HepG2 (cell line): ENCODE measurements at regions not wholly inside any gene's neighbourhood (a gene's known extent, or its start where the extent isn't known, plus 50 kb on each side); places are given as distances from the start of the nearest gene placed in this dataset.

Source experiments
- ATAC-seq: fragments of 200-7000 bp; cut with Tn5 transposase; 3 replicates; pipeline ENCODE4 v1.9.1; 2020; ENCODE audit warnings: mild to moderate bottlenecking, moderate library complexity
- BruUV-seq: library from RNA; stranded (reverse); fragments of 400-500 nt; replicated peaks from 2 replicates; lab custom pipeline; 2021; lab: Mats Ljungman, UMichigan
- CTCF ChIA-PET: fragments of 300-600 bp; formaldehyde crosslinking; extraction: SDS; loops from one replicate; lab custom pipeline; 2021; ENCODE audit warnings: low total read pairs, inconsistent platforms, low intra/inter-chr PET ratio; lab: Yijun Ruan, JAX
- POLR2A ChIA-PET: fragments of 350-600 bp; sonication (Branson Sonifier 250); formaldehyde crosslinking; loops from one replicate; lab custom pipeline; 2020; ENCODE audit warnings: antibody characterized with exemption, inconsistent platforms; lab: Yijun Ruan, JAX
- DNase-seq: peaks from one replicate; pipeline ENCODE4 v3.0.0-alpha.2; 2015; ENCODE audit warnings: low spot score
- FAIRE-seq: peaks from 3 replicates; lab custom pipeline; 2011; peaks lifted over from hg19 to GRCh38; lab: Jason Lieb, UNC
- H2AFZ ChIP-seq: one replicate; pipeline ENCODE4 v1.6.1; 2011; ENCODE audit warnings: low read length, inconsistent platforms
- H3K27ac ChIP-seq: fragments of 300-600 bp; 3 replicates; pipeline ENCODE4 v1.8.0; 2011; ENCODE audit warnings: mixed run types, mild to moderate bottlenecking, mixed read lengths, low read length, inconsistent platforms; ENCODE audit not compliant: insufficient read depth; ENCODE audit errors: extremely low read length
- H3K27me3 ChIP-seq, 2 experiments: fragments of 200-600 bp in 1 of 2; 2 replicates in 1 of 2; 3 replicates in 1 of 2; pipeline versions ENCODE4 v1.6.0 to v1.8.0; 2011; ENCODE audit warnings: low read length in 2 of 2, mild to moderate bottlenecking in 2 of 2, moderate library complexity in 2 of 2, inconsistent platforms in 1 of 2; ENCODE audit not compliant: insufficient read depth in 2 of 2, control insufficient read depth in 1 of 2
- H3K36me3 ChIP-seq, 2 experiments: fragments of 200-600 bp in 1 of 2; replicated peaks in 1 of 2; 2 replicates in 1 of 2; 3 replicates in 1 of 2; pipeline versions ENCODE4 v1.5.1 to v1.8.0; 2011; ENCODE audit warnings: low read length in 2 of 2, inconsistent platforms in 1 of 2; ENCODE audit not compliant: insufficient read depth in 2 of 2, control insufficient read depth in 1 of 2
- H3K4me1 ChIP-seq: 2 replicates; pipeline ENCODE4 v1.5.1; 2012; ENCODE audit warnings: low read length, inconsistent platforms; ENCODE audit not compliant: insufficient read depth
- H3K4me2 ChIP-seq: 2 replicates; pipeline ENCODE4 v1.6.0; 2011; ENCODE audit warnings: low read depth, low read length, inconsistent platforms
- H3K4me3 ChIP-seq, 3 experiments: fragments of 200-600 bp in 1 of 3; sonication (generic), shearing (Covaris generic) in 1 of 3; replicated peaks in 1 of 3; 2 replicates each; pipeline ENCODE4 v1.5.1; 2011 to 2016; ENCODE audit warnings: low read length in 3 of 3, inconsistent platforms in 2 of 3, low read depth in 2 of 3, mild to moderate bottlenecking in 2 of 3, control low read depth in 1 of 3, mixed read lengths in 1 of 3; ENCODE audit not compliant: insufficient read depth in 1 of 3
- H3K79me2 ChIP-seq: one replicate; pipeline ENCODE4 v1.6.1; 2011; ENCODE audit warnings: low read length, inconsistent platforms; ENCODE audit not compliant: insufficient read depth
- H3K9ac ChIP-seq: 2 replicates; pipeline ENCODE4 v1.6.0; 2011; ENCODE audit warnings: mild to moderate bottlenecking, low read depth, low read length, inconsistent platforms; ENCODE audit not compliant: insufficient read depth
- H3K9me3 ChIP-seq: 2 replicates; pipeline ENCODE4 v1.5.1; 2012; ENCODE audit warnings: mild to moderate bottlenecking, low read length
- H4K20me1 ChIP-seq: 2 replicates; pipeline ENCODE4 v1.6.0; 2011; ENCODE audit warnings: inconsistent platforms, mild to moderate bottlenecking, low read length, moderate library complexity; ENCODE audit not compliant: insufficient read depth
- KAT7 ChIP-seq: IDR thresholded peaks from 2 replicates; pipeline ENCODE4 v1.6.1; 2018; ENCODE audit warnings: borderline replicate concordance, missing compliant biosample characterization
- MXI1 ChIP-seq: IDR thresholded peaks from 3 replicates; pipeline ENCODE4 v1.6.1; 2012; ENCODE audit warnings: low read depth, low read length, inconsistent platforms, borderline replicate concordance
- NKX3-1 ChIP-seq: sonication (generic); formaldehyde crosslinking; IDR thresholded peaks from 2 replicates; pipeline ENCODE4 v1.5.0; 2020; ENCODE audit warnings: missing genetic modification reagents
- RAD51 ChIP-seq: fragments of 450-650 bp; IDR thresholded peaks from 2 replicates; pipeline ENCODE4 v1.6.1; 2016; ENCODE audit warnings: borderline replicate concordance
- TCF7 ChIP-seq: sonication (generic); IDR thresholded peaks from 2 replicates; pipeline ENCODE4 v1.6.1; 2016; ENCODE audit warnings: antibody characterized with exemption, low read depth
- ZBTB38 ChIP-seq: sonication (generic); formaldehyde crosslinking; IDR thresholded peaks from 2 replicates; pipeline ENCODE4 v1.5.1; 2020; ENCODE audit warnings: mild to moderate bottlenecking, missing genetic modification reagents
- ZNF326 ChIP-seq: sonication (generic); formaldehyde crosslinking; IDR thresholded peaks from 2 replicates; pipeline ENCODE4 v1.4.0; 2020; ENCODE audit warnings: missing genetic modification reagents, borderline replicate concordance
- ZNF446 ChIP-seq: sonication (generic); formaldehyde crosslinking; IDR thresholded peaks from 2 replicates; pipeline ENCODE4 v1.5.0; 2020; ENCODE audit warnings: mild to moderate bottlenecking, missing genetic modification reagents
- ZNF850 ChIP-seq: sonication (generic); formaldehyde crosslinking; conservative IDR thresholded peaks from 2 replicates; pipeline ENCODE4 v1.9.0; 2021; ENCODE audit warnings: mild to moderate bottlenecking, missing genetic modification reagents
- WGBS: methylation state at CpG from one replicate; pipeline ENCODE4 v1.1.6; 2017; ENCODE audit warnings: low lambda C conversion rate; 5-methylcytosine and 5-hydroxymethylcytosine counted together
- in situ Hi-C: cut with HindIII; loops from 2 replicates; pipeline ENCODE4 v1.10.0; 2017; ENCODE audit warnings: low pct_unique_long_range_greater_than_20kb; ENCODE audit not compliant: extremely low pct_ligation_motif_present
- intact Hi-C: fragments of 100-400 bp; cut with micrococcal nuclease; formaldehyde crosslinking; loops from one replicate; pipeline ENCODE4 v1.10.0; 2022; ENCODE audit not compliant: unreplicated experiment
- TF ChIP-seq, protein P1 (sequence below): sonication (generic); formaldehyde crosslinking; IDR thresholded peaks from 2 replicates; pipeline ENCODE4 v1.4.0; 2020; ENCODE audit warnings: mild to moderate bottlenecking, low read depth, missing genetic modification reagents
- TF ChIP-seq, protein P2 (sequence below): sonication (generic); formaldehyde crosslinking; IDR thresholded peaks from 2 replicates; pipeline ENCODE4 v1.5.1; 2020; ENCODE audit warnings: mild to moderate bottlenecking, missing genetic modification reagents, borderline replicate concordance

DNA sequence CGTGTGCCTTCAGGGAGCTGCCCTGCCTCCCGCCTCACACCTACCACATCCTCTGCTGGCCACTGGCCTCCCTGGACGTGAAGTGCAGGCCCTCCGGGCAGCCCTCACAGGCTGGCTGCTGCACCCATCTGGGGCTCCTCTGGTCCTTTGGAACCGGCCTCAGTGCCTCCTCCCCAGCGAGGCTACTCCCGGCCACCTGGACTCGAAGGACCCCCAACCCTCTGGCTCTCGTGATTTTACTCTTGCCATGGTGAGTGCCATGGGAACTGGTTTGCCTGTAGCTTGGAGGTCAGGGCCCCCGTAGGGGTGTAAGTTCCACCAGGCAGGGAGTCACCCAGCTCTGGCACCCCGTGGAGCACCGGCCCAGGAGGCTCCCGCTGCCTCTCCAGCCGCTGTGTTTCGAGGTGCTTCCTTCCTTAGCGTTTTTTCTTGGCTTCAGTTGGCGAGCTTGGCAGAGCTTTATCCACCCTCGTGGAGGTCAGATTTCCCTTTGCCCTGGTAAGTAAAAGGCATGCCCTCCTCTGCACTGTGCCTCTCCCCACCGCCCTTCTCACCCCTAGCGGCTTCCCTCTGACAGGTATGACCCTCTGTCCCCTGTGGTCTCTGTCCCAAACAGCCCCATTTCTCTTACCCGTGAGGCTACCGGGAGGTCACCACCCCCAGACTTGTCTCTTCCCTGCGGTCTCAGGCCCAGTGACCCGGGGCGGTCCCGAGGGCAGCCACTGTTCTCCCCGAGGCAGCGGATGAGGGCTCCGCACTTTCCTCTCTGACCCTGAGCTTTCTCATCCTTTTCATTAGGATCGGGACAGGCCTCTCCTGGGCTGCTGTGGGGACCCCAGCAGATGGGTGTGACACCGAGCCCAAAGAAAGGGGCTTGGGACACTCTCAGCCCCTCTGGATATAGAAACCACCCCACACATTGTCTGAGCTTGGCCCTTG is 203.1 kb upstream of the C14orf180 start:
- TF ChIP-seq, protein P1, sequence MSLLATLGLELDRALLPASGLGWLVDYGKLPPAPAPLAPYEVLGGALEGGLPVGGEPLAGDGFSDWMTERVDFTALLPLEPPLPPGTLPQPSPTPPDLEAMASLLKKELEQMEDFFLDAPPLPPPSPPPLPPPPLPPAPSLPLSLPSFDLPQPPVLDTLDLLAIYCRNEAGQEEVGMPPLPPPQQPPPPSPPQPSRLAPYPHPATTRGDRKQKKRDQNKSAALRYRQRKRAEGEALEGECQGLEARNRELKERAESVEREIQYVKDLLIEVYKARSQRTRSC (CRISPR knock-in tag), result no peak
- H3K9me3 ChIP-seq, result no peaks in the 10 kb centered on the region
- no peak for FAIRE-seq
- no peaks in the 10 kb centered on the region for H4K20me1 ChIP-seq
- no peak overlapping the region for H3K9ac ChIP-seq
- ATAC-seq, result no peak
- no peaks in the 10 kb centered on the region for H3K36me3 ChIP-seq
- H3K4me1 ChIP-seq, result no peaks in the 10 kb centered on the region
- no peak overlapping the region for H2AFZ ChIP-seq
- peaks cover 10 to 60% of the 10 kb centered on the region in 2 experiments; a peak in 4 of 5 replicates for H3K27me3 ChIP-seq
- intact Hi-C loops (no loop called here), in situ Hi-C loops (no loop called here)
- ChIA-PET POLR2A (no interaction called here), CTCF (no interaction called here)
- no peaks in the 10 kb centered on the region for H3K79me2 ChIP-seq
- DNase-seq, result no peak
- BruUV-seq, result no TSS peak
- H3K27ac ChIP-seq, result no peak overlapping the region
- 14% methylated on average over 31 of the region's 31 CpGs for WGBS
- H3K4me2 ChIP-seq, result no peak overlapping the region
- H3K4me3 ChIP-seq, result no peak overlapping the region

DNA sequence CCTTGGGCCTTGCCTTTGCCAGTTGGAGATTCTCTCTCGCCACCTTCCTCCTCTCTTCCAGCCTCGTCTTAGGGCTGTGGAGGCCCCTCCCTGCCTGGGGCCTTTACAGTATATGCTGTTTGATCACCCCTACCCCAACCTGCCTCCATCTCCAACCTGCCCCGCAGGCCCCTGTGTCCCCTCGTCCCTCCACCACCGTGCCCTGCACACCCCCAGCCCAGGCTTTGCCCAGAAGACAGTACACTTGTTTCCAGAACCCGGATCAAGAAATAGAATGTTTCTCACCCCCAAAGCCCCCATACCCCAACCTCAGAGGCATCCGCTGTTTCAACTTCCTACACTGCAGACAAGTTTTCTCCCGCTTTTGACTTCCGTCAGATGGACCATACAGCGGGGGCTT is 202.3 kb upstream of the C14orf180 start:
- ChIA-PET CTCF (no interaction called here), POLR2A (no interaction called here)
- H3K9ac ChIP-seq, result no peak overlapping the region
- no peak overlapping the region for H3K27ac ChIP-seq
- DNase-seq (no peak), FAIRE-seq (no peak), ATAC-seq (no peak)
- no peaks in the 10 kb centered on the region for H3K4me1 ChIP-seq
- no peak overlapping the region for H3K4me2 ChIP-seq
- H2AFZ ChIP-seq, result no peak overlapping the region
- peaks cover 10 to 56% of the 10 kb centered on the region in 2 experiments; a peak in 4 of 5 replicates for H3K27me3 ChIP-seq
- H3K9me3 ChIP-seq, result no peaks in the 10 kb centered on the region
- no TSS peak for BruUV-seq
- no peaks in the 10 kb centered on the region for H4K20me1 ChIP-seq
- 12% methylated on average over 9 of the region's 10 CpGs for WGBS
- in situ Hi-C loops, result no loop called here
- no peaks in the 10 kb centered on the region for H3K79me2 ChIP-seq
- intact Hi-C loops, result no loop called here
- H3K4me3 ChIP-seq, result no peak overlapping the region
- no peaks in the 10 kb centered on the region for H3K36me3 ChIP-seq
- TF ChIP-seq ZNF850 (CRISPR knock-in tag) (no peak), RAD51 (no peak), NKX3-1 (no peak), MXI1 (no peak), ZNF326 (CRISPR knock-in tag) (no peak), ZNF446 (CRISPR knock-in tag) (no peak), ZBTB38 (CRISPR knock-in tag) (no peak), KAT7 (CRISPR knock-in tag) (no peak), TCF7 (no peak)
- TF ChIP-seq, protein P2, sequence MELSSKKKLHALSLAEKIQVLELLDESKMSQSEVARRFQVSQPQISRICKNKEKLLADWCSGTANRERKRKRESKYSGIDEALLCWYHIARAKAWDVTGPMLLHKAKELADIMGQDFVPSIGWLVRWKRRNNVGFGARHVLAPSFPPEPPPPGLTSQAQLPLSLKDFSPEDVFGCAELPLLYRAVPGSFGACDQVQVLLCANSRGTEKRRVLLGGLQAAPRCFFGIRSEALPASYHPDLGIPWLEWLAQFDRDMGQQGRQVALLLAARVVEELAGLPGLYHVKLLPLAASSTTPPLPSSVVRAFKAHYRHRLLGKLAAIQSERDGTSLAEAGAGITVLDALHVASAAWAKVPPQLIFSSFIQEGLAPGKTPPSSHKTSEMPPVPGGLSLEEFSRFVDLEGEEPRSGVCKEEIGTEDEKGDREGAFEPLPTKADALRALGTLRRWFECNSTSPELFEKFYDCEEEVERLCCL, result no peak
